GM19023 (cell line): ENCODE measurements at regions not wholly inside any gene's neighbourhood (a gene's known extent, or its start where the extent isn't known, plus 50 kb on each side); places are given as distances from the start of the nearest gene placed in this dataset.

Experiments
- ATAC-seq: cut with Tn5 transposase; IDR thresholded peaks from one replicate; pipeline ENCODE4 v1.9.1; 2021; ENCODE audit warnings: mild to moderate bottlenecking, moderate library complexity; ENCODE audit not compliant: unreplicated experiment

GRCh38 chr14:36083317-36083716 lies 93.2 kb downstream of the PTCSC3 start:
- no peak for ATAC-seq

- ATAC-seq, result no peak
Measured at GRCh38 chr14:36078080-36078479, 98.4 kb downstream of the PTCSC3 start.

GRCh38 chr14:36076197-36076596 lies 100.3 kb downstream of the PTCSC3 start:
- no peak for ATAC-seq

GRCh38 chr14:36075203-36075602 lies 101.3 kb downstream of the PTCSC3 start:
- no peak for ATAC-seq

- no peak for ATAC-seq
Measured at GRCh38 chr14:36070720-36071043, 105.8 kb downstream of the PTCSC3 start.

DNA sequence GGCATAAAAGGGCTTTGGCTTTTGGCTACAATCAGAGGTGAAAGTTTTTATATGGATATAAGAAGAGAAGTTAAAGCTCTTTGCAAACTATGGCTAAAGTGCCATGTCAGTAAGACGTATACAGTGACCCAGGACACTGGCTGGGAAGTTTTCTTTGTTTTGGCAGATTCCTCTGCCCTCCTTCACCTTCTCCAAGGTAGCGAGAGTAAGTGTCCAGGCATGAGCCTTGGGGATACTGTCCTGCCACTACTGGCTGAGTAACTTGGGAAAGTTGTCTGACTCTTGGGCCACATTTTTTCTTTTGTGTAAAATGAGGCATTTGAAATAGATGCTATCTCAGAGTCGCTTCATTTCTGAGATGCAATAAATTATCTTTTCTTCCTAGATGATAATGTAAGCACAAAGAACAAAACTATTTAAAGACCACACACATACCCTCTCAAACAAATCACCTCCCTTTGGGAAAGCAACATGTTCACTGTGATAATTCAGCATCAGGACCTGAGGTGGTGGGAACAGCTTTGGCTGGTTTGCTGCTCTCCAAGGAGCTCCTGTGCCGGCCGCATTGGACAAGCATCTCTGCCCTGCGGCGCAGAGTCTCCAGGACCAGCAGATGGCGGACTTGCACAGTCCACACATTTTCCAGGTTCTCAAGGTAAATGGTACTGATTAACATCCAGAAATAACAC lies 106.3 kb downstream of the PTCSC3 start:
- peak; percentile 51 for ATAC-seq

- peak; percentile 58 for ATAC-seq
Measured at GRCh38 chr14:36069535-36069900, 107.0 kb downstream of the PTCSC3 start.

GRCh38 chr14:36068777-36069534 lies 107.6 kb downstream of the PTCSC3 start:
- ATAC-seq, result no peak

GRCh38 chr14:36067428-36068187 lies 108.9 kb downstream of the PTCSC3 start:
- ATAC-seq, result no peak

GRCh38 chr14:36066636-36067035 lies 109.9 kb downstream of the PTCSC3 start:
- no peak for ATAC-seq

- ATAC-seq, result no peak
Measured at GRCh38 chr14:36065831-36066230, 110.7 kb downstream of the PTCSC3 start.

DNA sequence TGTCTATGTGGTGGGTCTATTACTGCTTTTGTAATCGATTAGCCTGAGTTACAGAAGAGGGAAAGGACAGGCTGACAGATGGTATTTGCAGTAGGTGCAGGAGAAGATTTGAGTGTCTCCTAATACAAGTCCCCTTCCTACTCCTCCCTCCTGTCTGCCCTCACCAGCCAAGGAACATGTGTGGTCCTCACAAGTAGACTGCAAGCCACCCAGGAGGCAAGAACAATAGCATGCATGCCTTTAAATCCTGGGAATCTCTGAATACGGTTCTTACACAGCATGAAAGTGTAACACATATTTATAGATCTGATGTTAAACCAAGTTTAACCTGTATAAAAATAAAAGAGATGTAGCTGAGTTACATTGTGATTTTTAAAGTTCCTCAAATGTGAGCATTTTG lies 117.0 kb downstream of the PTCSC3 start:
- no peak for ATAC-seq

GRCh38 chr14:36057452-36058116 lies 118.9 kb downstream of the PTCSC3 start:
- ATAC-seq, result no peak

DNA sequence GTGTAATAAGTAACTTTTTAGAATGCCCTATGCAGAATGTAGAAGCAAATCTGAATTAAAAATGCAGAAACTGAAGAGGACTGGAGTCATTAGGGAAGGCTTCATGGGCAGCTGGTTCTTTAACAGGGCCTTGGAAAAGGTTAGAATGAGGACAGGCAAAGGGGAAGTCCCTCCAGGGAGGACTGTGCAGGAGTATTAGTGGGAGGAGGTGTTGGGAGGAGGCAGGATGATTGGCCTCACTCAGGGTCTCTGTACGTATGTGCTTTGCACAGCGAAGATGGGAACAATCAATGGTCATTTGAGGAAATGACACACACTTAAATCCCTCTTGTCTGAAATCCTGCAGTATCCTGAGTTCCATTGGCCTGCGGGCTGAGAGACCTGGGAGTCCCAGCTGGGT lies 119.7 kb downstream of the PTCSC3 start:
- no peak for ATAC-seq

- no peak for ATAC-seq
Measured at GRCh38 chr14:36055681-36056225, 120.8 kb downstream of the PTCSC3 start.

DNA sequence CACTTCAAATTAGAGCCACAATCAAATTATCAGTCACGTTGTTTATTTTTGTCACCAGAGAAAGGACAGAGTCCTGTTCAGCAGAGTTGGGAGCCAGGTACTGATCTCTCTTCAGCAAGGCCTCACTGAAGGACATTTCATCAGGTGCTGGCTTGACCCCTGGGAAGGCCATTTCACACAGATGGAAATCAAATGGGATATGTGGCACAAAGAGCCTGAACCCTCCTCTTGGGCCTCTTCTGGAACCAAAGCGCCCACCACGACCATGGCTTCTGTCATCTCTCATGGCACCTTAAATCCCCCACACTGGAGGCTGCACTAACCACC lies 121.5 kb downstream of the PTCSC3 start:
- ATAC-seq, result no peak

- ATAC-seq, result no peak
Measured at GRCh38 chr14:36054353-36055051, 122.0 kb downstream of the PTCSC3 start.

DNA sequence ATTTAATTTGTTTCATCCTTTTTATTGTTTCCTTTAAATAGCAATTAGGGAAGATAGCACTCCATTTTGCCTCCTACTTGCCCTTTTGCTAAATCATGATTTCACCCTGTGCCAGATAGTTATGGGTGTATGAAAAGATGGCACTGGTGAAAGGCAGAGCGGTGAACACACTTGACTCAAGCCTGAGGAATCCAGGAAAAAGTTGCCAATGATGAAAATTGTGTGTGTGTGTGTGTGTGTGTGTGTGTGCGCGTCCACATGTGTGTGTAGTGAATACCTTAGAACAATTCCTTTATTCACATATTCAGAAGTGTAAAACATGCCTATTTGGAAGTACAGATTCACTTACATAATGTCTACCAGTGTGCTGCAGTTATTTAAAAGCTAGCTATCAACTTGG lies 123.8 kb downstream of the PTCSC3 start:
- ATAC-seq, result no peak

GRCh38 chr14:36052063-36052462 lies 124.5 kb downstream of the PTCSC3 start:
- no peak for ATAC-seq

DNA sequence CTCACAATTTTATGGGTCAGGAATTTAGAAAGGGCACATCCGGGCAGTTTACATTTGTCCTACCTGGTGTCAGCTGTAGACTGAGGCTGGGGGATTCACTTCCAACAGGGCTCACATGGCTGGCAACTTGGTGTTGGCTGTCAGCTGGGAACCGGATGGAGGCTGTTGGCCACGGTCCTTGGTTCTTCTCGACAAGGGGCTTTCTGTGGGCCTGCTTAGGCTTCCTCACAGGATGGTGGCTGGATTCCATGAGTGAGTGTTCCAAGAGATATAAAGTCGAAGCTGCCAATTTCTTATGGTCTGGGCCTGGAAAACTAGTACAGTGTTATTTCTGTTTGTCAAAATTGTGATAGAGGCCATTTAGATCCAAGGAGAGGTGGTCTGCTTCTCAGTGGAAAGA lies 127.9 kb downstream of the PTCSC3 start:
- ATAC-seq, result no peak

DNA sequence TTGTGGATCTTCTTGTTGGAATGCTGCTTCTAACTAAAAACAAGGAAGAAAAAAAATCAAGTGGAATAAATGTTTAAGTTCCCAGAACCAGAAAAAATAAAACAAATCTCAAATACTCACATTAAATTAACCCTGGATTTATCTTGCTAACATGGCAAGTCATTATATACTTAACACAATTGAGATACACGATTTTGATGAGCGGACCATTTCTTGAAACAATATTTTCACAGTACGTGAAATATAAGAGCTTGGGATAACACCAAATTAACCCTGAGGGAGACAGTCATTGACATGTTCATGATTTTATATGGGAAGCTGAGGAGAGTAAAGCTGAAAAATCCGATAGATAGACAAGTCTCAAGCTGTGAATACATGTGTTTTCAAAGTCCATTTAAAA lies 128.6 kb downstream of the PTCSC3 start:
- no peak for ATAC-seq
